Mesendoderm (in vitro differentiated cells): ENCODE measurements at regions not wholly inside any gene's neighbourhood (a gene's known extent, or its start where the extent isn't known, plus 50 kb on each side); places are given as distances from the start of the nearest gene placed in this dataset.
A peak's percentile ranks its signal among the peaks of the same experiment; 100 is the strongest.

Experiments
- DNase-seq: peaks from one replicate; pipeline ENCODE4 v3.0.0; 2013
- H2AK5ac ChIP-seq: 2 replicates; pipeline ENCODE4 v1.6.1; 2013; ENCODE audit warnings: low read length, inconsistent platforms
- H2BK120ac ChIP-seq: 2 replicates; pipeline ENCODE4 v1.6.1; 2013; ENCODE audit warnings: low read depth, mild to moderate bottlenecking, low read length, moderate library complexity, mixed read lengths
- H2BK15ac ChIP-seq: replicated peaks from 2 replicates; pipeline ENCODE4 v1.6.1; 2013; ENCODE audit warnings: low read depth, mild to moderate bottlenecking, moderate library complexity
- H2BK5ac ChIP-seq: 2 replicates; pipeline ENCODE4 v1.6.1; 2013; ENCODE audit warnings: low read length, inconsistent platforms
- H3K18ac ChIP-seq: 2 replicates; pipeline ENCODE4 v1.6.1; 2013; ENCODE audit warnings: mild to moderate bottlenecking, low read length, mixed read lengths
- H3K23ac ChIP-seq: one replicate; pipeline ENCODE4 v1.6.1; 2013; ENCODE audit warnings: low read length
- H3K27ac ChIP-seq: 2 replicates; pipeline ENCODE4 v1.5.1; 2013; ENCODE audit warnings: low read depth, mild to moderate bottlenecking, inconsistent platforms, low read length, moderate library complexity
- H3K27me3 ChIP-seq: 2 replicates; pipeline ENCODE4 v1.6.1; 2013; ENCODE audit warnings: low read length, control low read depth, mild to moderate bottlenecking, inconsistent platforms; ENCODE audit not compliant: insufficient read depth, poor library complexity
- H3K36me3 ChIP-seq: 2 replicates; pipeline ENCODE4 v1.6.1; 2013; ENCODE audit warnings: low read length, inconsistent platforms; ENCODE audit not compliant: control insufficient read depth, insufficient read depth
- H3K4ac ChIP-seq: one replicate; pipeline ENCODE4 v1.6.1; 2013; ENCODE audit warnings: low read depth, mild to moderate bottlenecking, low read length, moderate library complexity
- H3K4me1 ChIP-seq: 2 replicates; pipeline ENCODE4 v1.6.1; 2013; ENCODE audit warnings: low read depth, low read length, inconsistent platforms; ENCODE audit not compliant: control insufficient read depth
- H3K4me2 ChIP-seq: 2 replicates; pipeline ENCODE4 v1.6.1; 2013; ENCODE audit warnings: low read length
- H3K4me3 ChIP-seq: 2 replicates; pipeline ENCODE4 v1.5.1; 2013; ENCODE audit warnings: mild to moderate bottlenecking, low read length
- H3K56ac ChIP-seq: one replicate; pipeline ENCODE4 v1.6.1; 2013; ENCODE audit warnings: low read length
- H3K79me1 ChIP-seq: 2 replicates; pipeline ENCODE4 v1.6.1; 2013; ENCODE audit warnings: low read length, inconsistent platforms
- H3K79me2 ChIP-seq: 2 replicates; pipeline ENCODE4 v1.6.1; 2013; ENCODE audit warnings: mild to moderate bottlenecking, low read length; ENCODE audit not compliant: control insufficient read depth, insufficient read depth
- H3K9ac ChIP-seq: 2 replicates; pipeline ENCODE4 v1.6.1; 2013; ENCODE audit warnings: low read length, inconsistent platforms
- H4K5ac ChIP-seq: one replicate; pipeline ENCODE4 v1.6.1; 2013; ENCODE audit warnings: low read length
- H4K8ac ChIP-seq: one replicate; pipeline ENCODE4 v1.6.1; 2013; ENCODE audit warnings: low read depth, mild to moderate bottlenecking, control low read depth, low read length, moderate library complexity
- WGBS: extraction: QIAGEN DNeasy Blood & Tissue Kit; methylation state at CpG from one replicate; pipeline ENCODE4 v1.1.7; 2013; ENCODE audit warnings: low lambda C conversion rate, missing lambda C conversion rate; ENCODE audit not compliant: insufficient coverage; ENCODE audit errors: extremely low coverage; 5-methylcytosine and 5-hydroxymethylcytosine counted together

- no peaks in the 10 kb centered on the region for H3K79me2 ChIP-seq
- peak; percentile 39 for DNase-seq
- peaks cover 5% of the 10 kb centered on the region for H3K4me1 ChIP-seq
- H3K56ac ChIP-seq: peak overlapping the region; percentile 75
- no CpG with 5 or more reads among the region's 16 CpGs for WGBS
- no peaks in the 10 kb centered on the region for H3K27me3 ChIP-seq
- peak overlapping the region; percentile 79 for H2BK120ac ChIP-seq
- no peak overlapping the region for H3K4me2 ChIP-seq
- peak overlapping the region; percentile 33 for H3K18ac ChIP-seq
- H3K36me3 ChIP-seq: no peaks in the 10 kb centered on the region
- H3K9ac ChIP-seq: peak overlapping the region; percentile 24
- H3K79me1 ChIP-seq: no peaks in the 10 kb centered on the region
- H2AK5ac ChIP-seq: peak overlapping the region; percentile 93
- no peak overlapping the region for H2BK15ac ChIP-seq
- H4K8ac ChIP-seq: no peak overlapping the region
- peak overlapping the region; percentile 94 for H3K4ac ChIP-seq
- H3K4me3 ChIP-seq: no peak overlapping the region
- no peak overlapping the region for H3K23ac ChIP-seq
- peak overlapping the region; percentile 41 for H2BK5ac ChIP-seq
- H4K5ac ChIP-seq: no peak overlapping the region
- H3K27ac ChIP-seq: peak overlapping the region; percentile 27
These were observed 954.6 kb downstream of the TBC1D22A start for GRCh38 chr22:47716890-47717615.

GRCh38 chr22:47715866-47716578, 953.6 kb downstream of the TBC1D22A start:
- no peak for DNase-seq
- H4K5ac ChIP-seq: no peak overlapping the region
- H3K4ac ChIP-seq: peak overlapping the region; percentile 76
- peak overlapping the region; percentile 58 for H3K56ac ChIP-seq
- no peak overlapping the region for H2BK15ac ChIP-seq
- H3K23ac ChIP-seq: no peak overlapping the region
- no peaks in the 10 kb centered on the region for H3K79me1 ChIP-seq
- no CpG with 5 or more reads among the region's 18 CpGs for WGBS
- peak overlapping the region; percentile 3 for H2BK120ac ChIP-seq
- H3K4me2 ChIP-seq: no peak overlapping the region
- no peak overlapping the region for H3K27ac ChIP-seq
- H3K4me3 ChIP-seq: no peak overlapping the region
- H3K18ac ChIP-seq: peak overlapping the region; percentile 33
- no peaks in the 10 kb centered on the region for H3K27me3 ChIP-seq
- peaks cover 5% of the 10 kb centered on the region for H3K4me1 ChIP-seq
- H3K36me3 ChIP-seq: no peaks in the 10 kb centered on the region
- no peak overlapping the region for H4K8ac ChIP-seq
- H2BK5ac ChIP-seq: peak overlapping the region; percentile 65
- no peaks in the 10 kb centered on the region for H3K79me2 ChIP-seq
- H3K9ac ChIP-seq: no peak overlapping the region
- peak overlapping the region; percentile 90 for H2AK5ac ChIP-seq

GRCh38 chr22:47713941-47714340, 951.5 kb downstream of the TBC1D22A start:
- Histone ChIP-seq H3K27ac (no peak overlapping the region), H3K9ac (no peak overlapping the region), H3K18ac (peak overlapping the region; percentile 60), H3K4ac (peak overlapping the region; percentile 66), H3K36me3 (no peaks in the 10 kb centered on the region), H2BK15ac (no peak overlapping the region), H3K4me1 (peaks cover 5% of the 10 kb centered on the region), H2AK5ac (peak overlapping the region; percentile 96), H2BK120ac (peak overlapping the region; percentile 22), H3K79me1 (no peaks in the 10 kb centered on the region), H3K4me3 (no peak overlapping the region), H2BK5ac (peak overlapping the region; percentile 68), H3K79me2 (no peaks in the 10 kb centered on the region), H4K5ac (no peak overlapping the region), H3K4me2 (no peak overlapping the region), H3K56ac (peak overlapping the region; percentile 75), H4K8ac (no peak overlapping the region), H3K27me3 (no peaks in the 10 kb centered on the region), H3K23ac (no peak overlapping the region)
- no CpG with 5 or more reads among the region's 10 CpGs for WGBS
- DNase-seq: no peak

- Histone ChIP-seq H2AK5ac (no peak overlapping the region), H3K79me1 (no peaks in the 10 kb centered on the region), H3K36me3 (no peaks in the 10 kb centered on the region), H3K79me2 (no peaks in the 10 kb centered on the region), H3K18ac (no peak overlapping the region), H3K4ac (no peak overlapping the region), H3K56ac (no peak overlapping the region), H3K4me1 (peaks cover 2% of the 10 kb centered on the region), H3K4me3 (no peak overlapping the region), H2BK15ac (no peak overlapping the region), H3K27me3 (no peaks in the 10 kb centered on the region), H3K9ac (no peak overlapping the region), H2BK120ac (no peak overlapping the region), H2BK5ac (no peak overlapping the region), H4K5ac (no peak overlapping the region), H3K27ac (no peak overlapping the region), H3K4me2 (no peak overlapping the region), H3K23ac (no peak overlapping the region), H4K8ac (no peak overlapping the region)
- WGBS: no CpG with 5 or more reads among the region's 4 CpGs
- DNase-seq: no peak
These were observed 947.7 kb downstream of the TBC1D22A start for GRCh38 chr22:47710135-47710534.

GRCh38 chr22:47705350-47705749, 942.9 kb downstream of the TBC1D22A start:
- no peak overlapping the region for H3K9ac ChIP-seq
- H3K27me3 ChIP-seq: no peaks in the 10 kb centered on the region
- H3K4me1 ChIP-seq: peaks cover 1% of the 10 kb centered on the region
- H2BK120ac ChIP-seq: peak overlapping the region; percentile 19
- H2BK15ac ChIP-seq: no peak overlapping the region
- no peaks in the 10 kb centered on the region for H3K79me1 ChIP-seq
- H3K4me3 ChIP-seq: no peak overlapping the region
- no peak overlapping the region for H3K4me2 ChIP-seq
- peak overlapping the region; percentile 76 for H3K18ac ChIP-seq
- no peak for DNase-seq
- H3K56ac ChIP-seq: peak overlapping the region; percentile 68
- peak overlapping the region; percentile 65 for H3K4ac ChIP-seq
- H4K8ac ChIP-seq: no peak overlapping the region
- H3K36me3 ChIP-seq: no peaks in the 10 kb centered on the region
- H4K5ac ChIP-seq: no peak overlapping the region
- no peaks in the 10 kb centered on the region for H3K79me2 ChIP-seq
- H3K23ac ChIP-seq: no peak overlapping the region
- peak overlapping the region; percentile 97 for H2BK5ac ChIP-seq
- WGBS: no CpG with 5 or more reads among the region's 2 CpGs
- peak overlapping the region; percentile 85 for H3K27ac ChIP-seq
- H2AK5ac ChIP-seq: peak overlapping the region; percentile 93
